Neural cell (in vitro differentiated cells): ENCODE measurements at regions not wholly inside any gene's neighbourhood (a gene's known extent, or its start where the extent isn't known, plus 50 kb on each side); places are given as distances from the start of the nearest gene placed in this dataset.

Experiments
- H2AFZ ChIP-seq: fragments of 200-600, 300-800 bp; sonication (generic), shearing (Covaris generic); 2 replicates; pipeline ENCODE4 v1.6.0; 2014; ENCODE audit warnings: low read depth, mild to moderate bottlenecking, antibody characterized with exemption, low read length, moderate library complexity
- H3F3A ChIP-seq: fragments of 200-600 bp; shearing (Covaris generic); 2 replicates; pipeline ENCODE4 v1.6.1; 2016; ENCODE audit warnings: mild to moderate bottlenecking, moderate library complexity, mixed read lengths, antibody characterized with exemption, low read length; ENCODE audit not compliant: insufficient read depth, poor library complexity, severe bottlenecking
- H3K27ac ChIP-seq: fragments of 200-600, 300-800 bp; sonication (generic), shearing (Covaris generic); 2 replicates; pipeline ENCODE4 v1.5.1; 2014; ENCODE audit warnings: mild to moderate bottlenecking, low read length, moderate library complexity
- H3K27me3 ChIP-seq: fragments of 300-800, 200-600 bp; sonication (generic), shearing (Covaris generic); 2 replicates; pipeline ENCODE4 v1.6.0; 2014; ENCODE audit warnings: mild to moderate bottlenecking, low read depth, low read length, moderate library complexity; ENCODE audit not compliant: insufficient read depth
- H3K36me3 ChIP-seq: fragments of 300-800, 200-600 bp; sonication (generic), shearing (Covaris generic); 2 replicates; pipeline ENCODE4 v1.5.1; 2014; ENCODE audit warnings: mild to moderate bottlenecking, antibody characterized with exemption, low read length, moderate library complexity; ENCODE audit not compliant: insufficient read depth
- H3K4me2 ChIP-seq: fragments of 300-800, 200-600 bp; sonication (generic), shearing (Covaris generic); 2 replicates; pipeline ENCODE4 v1.6.0; 2014; ENCODE audit warnings: mild to moderate bottlenecking, low read length
- H3K4me3 ChIP-seq: fragments of 300-800, 200-600 bp; sonication (generic), shearing (Covaris generic); 2 replicates; pipeline ENCODE4 v1.5.1; 2014; ENCODE audit warnings: mild to moderate bottlenecking, low read length, moderate library complexity
- H3K79me2 ChIP-seq: fragments of 200-600 bp; shearing (Covaris generic); replicated peaks from 2 replicates; pipeline ENCODE4 v1.6.0; 2014; ENCODE audit warnings: mild to moderate bottlenecking, low read length, moderate library complexity; ENCODE audit not compliant: insufficient read depth
- H3K9ac ChIP-seq: fragments of 300-800, 200-600 bp; sonication (generic), shearing (Covaris generic); 2 replicates; pipeline ENCODE4 v1.6.1; 2016; ENCODE audit warnings: mild to moderate bottlenecking, low read length, mixed read lengths
- H3K9me2 ChIP-seq: fragments of 200-600 bp; shearing (Covaris generic); 2 replicates; pipeline ENCODE4 v1.6.1; 2016; ENCODE audit warnings: mild to moderate bottlenecking, low read length, mixed read lengths; ENCODE audit not compliant: insufficient read depth
- H3K9me3 ChIP-seq: fragments of 200-600, 300-800 bp; sonication (generic), shearing (Covaris generic); 2 replicates; pipeline ENCODE4 v1.6.1; 2016; ENCODE audit warnings: mild to moderate bottlenecking, mixed run types, low read length, moderate library complexity, mixed read lengths
- H4K20me1 ChIP-seq: fragments of 200-600 bp; shearing (Covaris generic); 2 replicates; pipeline ENCODE4 v1.6.1; 2016; ENCODE audit warnings: mild to moderate bottlenecking, mixed run types; ENCODE audit not compliant: insufficient read depth
- CTCF ChIP-seq: fragments of 450-650 bp; IDR thresholded peaks from 2 replicates; pipeline ENCODE4 v1.5.1; 2014; ENCODE audit warnings: antibody characterized with exemption, mild to moderate bottlenecking, moderate library complexity; ENCODE audit not compliant: poor library complexity, severe bottlenecking
- EP300 ChIP-seq: fragments of 450-650 bp; conservative IDR thresholded peaks from 2 replicates; pipeline ENCODE4 v1.6.1; 2014; ENCODE audit warnings: antibody characterized with exemption, mild to moderate bottlenecking, moderate library complexity; ENCODE audit not compliant: poor library complexity, severe bottlenecking
- EZH2 ChIP-seq: fragments of 200-600, 300-800 bp; shearing (Covaris generic), sonication (generic); IDR thresholded peaks from 2 replicates; pipeline ENCODE4 v1.6.1; 2014; ENCODE audit warnings: antibody characterized with exemption, low read length, borderline replicate concordance, mild to moderate bottlenecking; ENCODE audit not compliant: insufficient read depth, poor library complexity, severe bottlenecking
- MXI1 ChIP-seq: fragments of 450-650 bp; conservative IDR thresholded peaks from 2 replicates; pipeline ENCODE4 v1.6.1; 2014; ENCODE audit warnings: antibody characterized with exemption, mild to moderate bottlenecking; ENCODE audit not compliant: poor library complexity, severe bottlenecking
- POLR2AphosphoS5 ChIP-seq: IDR thresholded peaks from 2 replicates; pipeline ENCODE4 v1.6.1; 2012
- RAD21 ChIP-seq: fragments of 450-650 bp; conservative IDR thresholded peaks from 2 replicates; pipeline ENCODE4 v1.6.1; 2014; ENCODE audit warnings: antibody characterized with exemption, mild to moderate bottlenecking, moderate library complexity
- REST ChIP-seq: IDR thresholded peaks from 2 replicates; pipeline ENCODE4 v1.6.1; 2012; ENCODE audit warnings: borderline replicate concordance
- SMC3 ChIP-seq: fragments of 450-650 bp; conservative IDR thresholded peaks from 2 replicates; pipeline ENCODE4 v1.6.1; 2014; ENCODE audit warnings: antibody characterized with exemption, mild to moderate bottlenecking, moderate library complexity; ENCODE audit not compliant: poor library complexity
- TAF1 ChIP-seq: IDR thresholded peaks from 2 replicates; pipeline ENCODE4 v1.6.1; 2012; ENCODE audit warnings: low read depth

- no peak overlapping the region for H3K9ac ChIP-seq
- H3K9me3 ChIP-seq: no peaks in the 10 kb centered on the region
- no peaks in the 10 kb centered on the region for H3F3A ChIP-seq
- no peak overlapping the region for H3K27ac ChIP-seq
- H3K79me2 ChIP-seq: no peaks in the 10 kb centered on the region
- H2AFZ ChIP-seq: no peak overlapping the region
- H4K20me1 ChIP-seq: no peaks in the 10 kb centered on the region
- no peak overlapping the region for H3K4me3 ChIP-seq
- no peaks in the 10 kb centered on the region for H3K36me3 ChIP-seq
- no peaks in the 10 kb centered on the region for H3K9me2 ChIP-seq
- no peak overlapping the region for H3K4me2 ChIP-seq
- no peaks in the 10 kb centered on the region for H3K27me3 ChIP-seq
- TF ChIP-seq REST (no peak), TAF1 (no peak), CTCF (no peak), MXI1 (no peak), EP300 (no peak), POLR2AphosphoS5 (no peak), RAD21 (no peak), EZH2 (no peak)
Measured at GRCh38 chr21:15650735-15651134, 79.0 kb upstream of the USP25 start.

- TF ChIP-seq SMC3 (no peak), RAD21 (no peak), EZH2 (no peak), CTCF (no peak), POLR2AphosphoS5 (no peak), TAF1 (no peak), REST (no peak), MXI1 (no peak), EP300 (no peak)
- Histone ChIP-seq H4K20me1 (no peaks in the 10 kb centered on the region), H3K4me3 (no peak overlapping the region), H3K79me2 (no peaks in the 10 kb centered on the region), H3K27ac (no peak overlapping the region), H3K4me2 (no peak overlapping the region), H3K27me3 (no peaks in the 10 kb centered on the region), H3K9me2 (no peaks in the 10 kb centered on the region), H3K36me3 (no peaks in the 10 kb centered on the region), H2AFZ (no peak overlapping the region), H3K9ac (no peak overlapping the region), H3F3A (no peaks in the 10 kb centered on the region), H3K9me3 (no peaks in the 10 kb centered on the region)
Measured at GRCh38 chr21:15651172-15651571, 78.6 kb upstream of the USP25 start.
